ENCODE measurements at regions not wholly inside any gene's neighbourhood (a gene's known extent, or its start where the extent isn't known, plus 50 kb on each side); places are given as distances from the start of the nearest gene placed in this dataset.

DNA sequence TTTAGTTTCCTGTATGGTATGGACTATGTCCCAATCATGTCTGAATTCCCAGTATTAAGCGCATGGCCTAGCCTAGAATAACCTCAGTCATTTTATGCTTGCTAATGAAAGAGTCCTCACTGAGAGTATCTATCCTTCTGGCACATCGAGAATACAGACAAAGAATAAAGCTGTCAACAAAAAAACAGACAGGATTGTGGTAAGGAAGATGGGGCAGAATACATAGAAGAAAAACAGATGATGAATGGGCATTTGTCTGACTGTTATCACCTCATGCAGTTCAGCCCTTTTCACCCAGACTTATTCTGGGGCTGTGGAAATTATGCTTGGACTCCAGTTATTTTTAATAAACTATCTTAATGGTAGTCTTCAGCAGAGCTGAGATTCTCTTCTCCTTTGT, 363.8 kb upstream of the TNC start:
- no peak overlapping the region for H3K4me3 ChIP-seq (ENCODE audit: low read depth, low read length)
- TF ChIP-seq, protein P1, sequence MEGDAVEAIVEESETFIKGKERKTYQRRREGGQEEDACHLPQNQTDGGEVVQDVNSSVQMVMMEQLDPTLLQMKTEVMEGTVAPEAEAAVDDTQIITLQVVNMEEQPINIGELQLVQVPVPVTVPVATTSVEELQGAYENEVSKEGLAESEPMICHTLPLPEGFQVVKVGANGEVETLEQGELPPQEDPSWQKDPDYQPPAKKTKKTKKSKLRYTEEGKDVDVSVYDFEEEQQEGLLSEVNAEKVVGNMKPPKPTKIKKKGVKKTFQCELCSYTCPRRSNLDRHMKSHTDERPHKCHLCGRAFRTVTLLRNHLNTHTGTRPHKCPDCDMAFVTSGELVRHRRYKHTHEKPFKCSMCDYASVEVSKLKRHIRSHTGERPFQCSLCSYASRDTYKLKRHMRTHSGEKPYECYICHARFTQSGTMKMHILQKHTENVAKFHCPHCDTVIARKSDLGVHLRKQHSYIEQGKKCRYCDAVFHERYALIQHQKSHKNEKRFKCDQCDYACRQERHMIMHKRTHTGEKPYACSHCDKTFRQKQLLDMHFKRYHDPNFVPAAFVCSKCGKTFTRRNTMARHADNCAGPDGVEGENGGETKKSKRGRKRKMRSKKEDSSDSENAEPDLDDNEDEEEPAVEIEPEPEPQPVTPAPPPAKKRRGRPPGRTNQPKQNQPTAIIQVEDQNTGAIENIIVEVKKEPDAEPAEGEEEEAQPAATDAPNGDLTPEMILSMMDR (IDR thresholded peaks at IDR 0.05; ENCODE audit: insufficient read depth, low read length): no peak
- no peak for DNase-seq (ENCODE audit: low read depth)

DNA sequence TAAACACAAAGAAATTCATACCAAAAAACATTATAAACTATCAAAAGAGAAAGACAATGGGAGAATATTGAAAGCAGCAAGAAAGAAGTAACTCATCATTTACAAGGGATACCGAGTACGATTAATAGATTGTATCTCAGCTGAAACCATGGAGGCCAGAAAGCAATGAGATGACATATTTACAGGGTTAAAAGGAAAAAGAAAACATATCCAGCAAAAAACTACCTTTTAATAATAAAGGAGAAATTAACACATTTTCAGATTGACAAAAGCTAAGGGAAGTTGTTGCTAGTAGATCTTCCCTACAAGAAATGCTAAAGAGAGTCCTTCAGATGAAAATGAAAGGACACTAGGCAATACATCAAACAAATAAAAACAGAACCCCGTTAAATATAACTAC, 364.8 kb upstream of the TNC start:
- no peak for DNase-seq (ENCODE audit: low read depth)
- TF ChIP-seq, protein P1 (IDR thresholded peaks at IDR 0.05; ENCODE audit: insufficient read depth, low read length): no peak
- H3K4me3 ChIP-seq (ENCODE audit: low read depth, low read length): no peak overlapping the region

DNA sequence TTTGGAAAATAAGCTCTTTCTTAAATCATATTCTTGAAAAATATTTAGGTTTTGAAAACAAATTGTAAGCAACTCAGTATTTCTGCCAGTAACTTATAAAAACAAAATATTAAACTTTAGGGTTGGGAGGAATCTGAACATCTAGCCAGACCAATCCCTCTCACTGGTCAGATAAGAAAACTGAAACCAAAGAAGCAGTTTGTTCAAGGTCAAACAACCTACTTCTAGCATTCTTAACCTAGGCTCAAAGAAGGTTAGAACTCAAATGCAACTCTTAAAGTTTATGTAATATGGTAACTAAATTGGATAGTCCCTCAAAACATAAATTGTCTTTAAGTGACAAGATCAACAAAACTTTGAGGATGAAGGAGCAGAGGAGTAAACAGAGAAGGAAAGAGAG, 374.9 kb upstream of the TNC start:
- no peak overlapping the region for H3K4me3 ChIP-seq (ENCODE audit: low read depth, low read length)
- TF ChIP-seq, protein P1 (IDR thresholded peaks at IDR 0.05; ENCODE audit: insufficient read depth, low read length): no peak
- no peak for DNase-seq (ENCODE audit: low read depth)

DNA sequence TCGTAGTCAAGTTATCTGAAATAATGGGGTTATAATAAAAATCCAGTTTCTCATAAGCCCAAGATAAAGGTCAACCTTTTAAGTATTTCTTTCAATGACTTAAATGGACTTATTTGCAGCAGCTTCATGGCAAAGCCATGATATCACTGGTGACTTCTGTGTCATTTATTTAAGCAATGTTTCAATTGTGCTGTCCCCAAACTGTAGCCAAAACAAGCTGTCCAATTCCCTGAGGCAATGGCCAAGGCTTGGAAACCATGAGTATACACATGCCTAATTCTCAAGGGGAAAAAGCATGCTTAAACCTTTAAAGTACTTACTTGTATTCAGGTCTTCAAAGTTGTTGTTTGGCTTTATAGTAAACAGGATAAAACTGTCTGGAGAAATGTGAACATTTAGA, 376.4 kb upstream of the TNC start:
- no peak overlapping the region for H3K4me3 ChIP-seq (ENCODE audit: low read depth, low read length)
- no peak for DNase-seq (ENCODE audit: low read depth)
- TF ChIP-seq, protein P1 (IDR thresholded peaks at IDR 0.05; ENCODE audit: insufficient read depth, low read length): no peak

DNA sequence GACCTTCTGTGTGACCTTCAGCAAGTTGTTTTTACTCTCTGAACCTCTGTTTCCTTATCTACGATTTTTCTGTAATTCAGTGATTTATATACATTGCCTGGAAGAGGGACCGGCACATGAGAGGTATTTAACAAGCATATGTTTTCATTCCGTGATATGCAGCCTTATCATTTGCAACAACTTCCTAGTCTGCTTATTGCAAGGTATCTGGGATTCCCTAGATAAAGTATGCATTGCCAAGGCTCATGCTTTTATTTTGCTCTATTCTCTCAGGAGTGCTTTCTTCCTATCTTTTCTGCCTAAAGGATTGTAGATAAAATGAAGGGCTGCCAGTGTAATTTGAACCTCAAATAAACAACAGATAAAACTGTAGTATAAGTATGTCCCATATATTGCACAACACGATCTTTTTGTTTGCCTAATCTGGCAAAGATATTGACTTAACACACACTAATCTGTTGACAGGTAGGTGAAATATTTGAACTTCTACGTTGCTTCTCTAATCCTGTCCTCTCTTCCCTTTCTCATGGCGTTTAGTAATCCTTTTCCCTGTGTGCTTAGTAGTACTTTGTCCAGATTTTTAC, 377.2 kb upstream of the TNC start:
- TF ChIP-seq, protein P1 (IDR thresholded peaks at IDR 0.05; ENCODE audit: insufficient read depth, low read length): no peak
- DNase-seq (ENCODE audit: low read depth): peak; percentile 12
- no peak overlapping the region for H3K4me3 ChIP-seq (ENCODE audit: low read depth, low read length)

DNA sequence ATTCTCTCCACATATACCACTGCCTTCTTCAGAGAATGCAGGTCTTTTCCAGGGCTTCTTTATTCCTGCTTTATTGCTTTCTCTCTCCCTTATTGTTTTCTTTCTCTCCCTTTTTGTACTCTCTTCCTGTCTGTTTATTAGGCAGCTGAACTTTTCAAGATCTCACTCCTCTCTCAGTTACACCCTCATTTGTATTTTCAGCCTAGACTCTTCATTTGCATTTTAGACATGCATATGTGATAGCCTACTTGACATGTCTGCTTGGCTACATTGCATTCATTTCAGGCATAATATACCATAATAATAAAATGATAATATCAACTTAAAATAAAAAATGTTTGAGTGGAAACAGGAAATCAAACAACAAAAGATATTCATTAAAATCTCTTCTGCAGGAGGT, 377.9 kb upstream of the TNC start:
- no peak for DNase-seq (ENCODE audit: low read depth)
- H3K4me3 ChIP-seq (ENCODE audit: low read depth, low read length): no peak overlapping the region
- TF ChIP-seq, protein P1 (IDR thresholded peaks at IDR 0.05; ENCODE audit: insufficient read depth, low read length): no peak

DNA sequence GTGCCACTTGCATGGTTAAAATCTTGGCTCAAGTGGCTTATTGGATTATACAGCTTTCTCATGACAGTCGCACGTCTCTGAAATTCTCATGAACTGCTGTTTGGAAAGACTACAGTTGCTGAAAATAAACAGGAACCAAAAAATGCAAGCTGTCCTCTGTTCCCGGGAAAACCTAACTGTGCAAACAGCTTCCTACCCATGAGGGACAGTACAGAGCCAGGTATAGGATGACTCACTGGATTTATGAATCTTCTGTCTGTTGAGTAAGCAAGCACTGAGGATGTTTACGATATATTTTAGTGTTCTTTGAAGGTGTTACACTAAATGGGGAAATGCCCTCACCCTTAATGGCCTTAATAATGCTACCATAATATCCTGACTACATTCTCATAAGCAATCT, 380.3 kb upstream of the TNC start:
- H3K4me3 ChIP-seq (ENCODE audit: low read depth, low read length): no peak overlapping the region
- TF ChIP-seq, protein P1 (IDR thresholded peaks at IDR 0.05; ENCODE audit: insufficient read depth, low read length): no peak
- DNase-seq (ENCODE audit: low read depth): no peak

Measured in fibroblast of the aortic adventitia (primary cell).